ENCODE measurements at regions not wholly inside any gene's neighbourhood (a gene's known extent, or its start where the extent isn't known, plus 50 kb on each side); places are given as distances from the start of the nearest gene placed in this dataset.

- Histone ChIP-seq H3K4me1 (ENCODE audit: control insufficient read depth, low read length) (peaks cover 17% of the 10 kb centered on the region), H3K27ac (ENCODE audit: low read depth, low read length) (no peak overlapping the region), H4K20me1 (ENCODE audit: control insufficient read depth, insufficient read depth, low read depth, low read length) (no peaks in the 10 kb centered on the region), H3K4me3 (ENCODE audit: low read length) (no peak overlapping the region), H3K79me2 (ENCODE audit: control insufficient read depth, low read length) (no peaks in the 10 kb centered on the region), H3K9me2 (replicated peaks; ENCODE audit: control insufficient read depth, low read length) (no peaks in the 10 kb centered on the region), H3K4me2 (ENCODE audit: low read length) (no peak overlapping the region), H3F3A (ENCODE audit: control insufficient read depth, insufficient read depth) (no peaks in the 10 kb centered on the region), H3K36me3 (ENCODE audit: control insufficient read depth, low read length) (no peaks in the 10 kb centered on the region), H3K9me3 (ENCODE audit: control insufficient read depth, insufficient read depth, low read length) (no peaks in the 10 kb centered on the region), H3K27me3 (ENCODE audit: control insufficient read depth, low read length) (no peaks in the 10 kb centered on the region; the same call in 1 of the 2 replicates)
- TF ChIP-seq CTCF (IDR thresholded peaks at IDR 0.05; ENCODE audit: low read depth, low read length, poor library complexity, severe bottlenecking) (no peak), EZH2phosphoT487 (IDR thresholded peaks at IDR 0.05; ENCODE audit: borderline replicate concordance, low read length) (no peak)
Measured at GRCh38 chr2:128591022-128591860, 272.6 kb upstream of the HS6ST1 start.

- Histone ChIP-seq H3K27me3 (ENCODE audit: control insufficient read depth, low read length) (no peaks in the 10 kb centered on the region; the same call in 1 of the 2 replicates), H3K27ac (ENCODE audit: low read depth, low read length) (no peak overlapping the region), H3K36me3 (ENCODE audit: control insufficient read depth, low read length) (no peaks in the 10 kb centered on the region), H3K79me2 (ENCODE audit: control insufficient read depth, low read length) (no peaks in the 10 kb centered on the region), H3K4me1 (ENCODE audit: control insufficient read depth, low read length) (peaks cover 26% of the 10 kb centered on the region), H3K9me3 (ENCODE audit: control insufficient read depth, insufficient read depth, low read length) (no peaks in the 10 kb centered on the region), H3K9me2 (replicated peaks; ENCODE audit: control insufficient read depth, low read length) (no peaks in the 10 kb centered on the region), H3K4me3 (ENCODE audit: low read length) (no peak overlapping the region), H3K4me2 (ENCODE audit: low read length) (no peak overlapping the region), H4K20me1 (ENCODE audit: control insufficient read depth, insufficient read depth, low read depth, low read length) (no peaks in the 10 kb centered on the region), H3F3A (ENCODE audit: control insufficient read depth, insufficient read depth) (no peaks in the 10 kb centered on the region)
- TF ChIP-seq EZH2phosphoT487 (IDR thresholded peaks at IDR 0.05; ENCODE audit: borderline replicate concordance, low read length) (no peak), CTCF (IDR thresholded peaks at IDR 0.05; ENCODE audit: low read depth, low read length, poor library complexity, severe bottlenecking) (peak; percentile 28)
Measured at GRCh38 chr2:128591861-128592822, 273.5 kb upstream of the HS6ST1 start.

DNA sequence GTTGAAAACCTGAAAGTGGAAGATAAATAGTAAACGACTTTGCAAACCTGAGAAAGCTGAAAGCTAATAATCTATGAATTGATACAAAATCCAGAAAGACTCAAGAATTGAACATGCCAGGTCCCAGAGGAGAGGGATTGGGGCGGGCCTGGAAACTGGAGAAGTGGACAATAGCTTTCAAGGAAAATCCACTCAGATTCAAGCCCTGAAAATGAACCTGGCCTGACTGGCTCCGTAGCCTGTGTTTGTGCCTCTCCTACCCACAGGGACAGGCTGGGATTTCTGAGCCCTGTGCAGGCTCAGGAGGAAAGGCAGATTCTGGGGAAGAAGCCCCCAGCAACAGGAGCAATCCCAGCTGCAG, 274.8 kb upstream of the HS6ST1 start:
- Histone ChIP-seq H4K20me1 (ENCODE audit: control insufficient read depth, insufficient read depth, low read depth, low read length) (no peaks in the 10 kb centered on the region), H3K4me3 (ENCODE audit: low read length) (no peak overlapping the region), H3F3A (ENCODE audit: control insufficient read depth, insufficient read depth) (no peaks in the 10 kb centered on the region), H3K4me2 (ENCODE audit: low read length) (no peak overlapping the region), H3K27ac (ENCODE audit: low read depth, low read length) (no peak overlapping the region), H3K36me3 (ENCODE audit: control insufficient read depth, low read length) (no peaks in the 10 kb centered on the region), H3K9me2 (replicated peaks; ENCODE audit: control insufficient read depth, low read length) (no peaks in the 10 kb centered on the region), H3K4me1 (ENCODE audit: control insufficient read depth, low read length) (peaks cover 39% of the 10 kb centered on the region), H3K9me3 (ENCODE audit: control insufficient read depth, insufficient read depth, low read length) (no peaks in the 10 kb centered on the region), H3K79me2 (ENCODE audit: control insufficient read depth, low read length) (no peaks in the 10 kb centered on the region), H3K27me3 (ENCODE audit: control insufficient read depth, low read length) (no peaks in the 10 kb centered on the region; the same call in 1 of the 2 replicates)
- TF ChIP-seq CTCF (IDR thresholded peaks at IDR 0.05; ENCODE audit: low read depth, low read length, poor library complexity, severe bottlenecking) = no peak
- TF ChIP-seq EZH2phosphoT487 (IDR thresholded peaks at IDR 0.05; ENCODE audit: borderline replicate concordance, low read length) = no peak

Data from DOHH2 (cell line).